HAP-1 (cell line): ENCODE measurements at regions not wholly inside any gene's neighbourhood (a gene's known extent, or its start where the extent isn't known, plus 50 kb on each side); places are given as distances from the start of the nearest gene placed in this dataset.
"Not testable (repeated sequence)": the region's sequence is repeated elsewhere in the genome, so short reads cannot be mapped to it uniquely, and the experiment has no call there.

ENCODE experiments used
- DNase-seq, 2 experiments: peaks; one replicate each; pipeline ENCODE4 v3.0.0-alpha.2; 2016 to 2020; ENCODE audit warnings: low spot score in 2 of 2
- H3K27me3 ChIP-seq: fragments of 250-450 bp; sonication (Bioruptor Pico); 2 replicates; pipeline ENCODE4 v1.5.1; 2020; ENCODE audit warnings: low read depth, mild to moderate bottlenecking, moderate library complexity
- H3K36me3 ChIP-seq: fragments of 250-450 bp; sonication (Bioruptor Pico); replicated peaks from 2 replicates; pipeline ENCODE4 v1.5.1; 2020; ENCODE audit warnings: mild to moderate bottlenecking
- H3K4me1 ChIP-seq: fragments of 250-450 bp; sonication (Bioruptor Pico); 2 replicates; pipeline ENCODE4 v1.5.1; 2020; ENCODE audit warnings: mild to moderate bottlenecking
- H3K4me3 ChIP-seq: fragments of 250-450 bp; sonication (Bioruptor Pico); 2 replicates; pipeline ENCODE4 v1.5.1; 2020; ENCODE audit warnings: mild to moderate bottlenecking, moderate library complexity
- H3K9me3 ChIP-seq: fragments of 250-450 bp; sonication (Bioruptor Pico); 2 replicates; pipeline ENCODE4 v1.5.1; 2020; ENCODE audit warnings: mild to moderate bottlenecking, moderate library complexity
- in situ Hi-C: fragments of 300-500 bp; cut with MboI; formaldehyde crosslinking; loops from 3 replicates; pipeline ENCODE4 v1.14.3; 2020; ENCODE audit warnings: low sequenced_read_pairs, inconsistent platforms, mixed read lengths

DNA sequence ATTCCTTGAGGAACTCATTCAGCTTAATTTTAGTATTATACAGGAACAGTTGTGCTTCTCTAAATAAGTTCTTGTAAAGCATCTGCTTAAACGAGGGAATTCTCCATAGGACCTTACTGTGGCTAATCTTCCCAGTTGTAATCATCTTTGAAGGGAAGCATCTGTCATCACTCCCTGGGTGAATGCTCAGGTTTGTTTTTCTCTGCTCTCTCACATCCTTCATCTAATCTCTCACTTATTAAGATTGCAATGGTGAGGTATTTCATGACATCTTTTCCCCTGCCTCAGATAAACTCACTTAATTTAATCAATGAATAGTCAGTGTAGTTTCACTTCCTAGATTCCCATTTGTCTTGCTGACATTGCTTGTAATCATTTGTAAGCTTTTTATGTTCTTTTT, 121.8 kb upstream of the ADAMTS3 start:
- in situ Hi-C loops, result no loop called here
- Histone ChIP-seq H3K36me3 (no peaks in the 10 kb centered on the region), H3K4me1 (no peaks in the 10 kb centered on the region), H3K9me3 (no peaks in the 10 kb centered on the region), H3K4me3 (no peak overlapping the region), H3K27me3 (no peaks in the 10 kb centered on the region)
- DNase-seq, result no peak

DNA sequence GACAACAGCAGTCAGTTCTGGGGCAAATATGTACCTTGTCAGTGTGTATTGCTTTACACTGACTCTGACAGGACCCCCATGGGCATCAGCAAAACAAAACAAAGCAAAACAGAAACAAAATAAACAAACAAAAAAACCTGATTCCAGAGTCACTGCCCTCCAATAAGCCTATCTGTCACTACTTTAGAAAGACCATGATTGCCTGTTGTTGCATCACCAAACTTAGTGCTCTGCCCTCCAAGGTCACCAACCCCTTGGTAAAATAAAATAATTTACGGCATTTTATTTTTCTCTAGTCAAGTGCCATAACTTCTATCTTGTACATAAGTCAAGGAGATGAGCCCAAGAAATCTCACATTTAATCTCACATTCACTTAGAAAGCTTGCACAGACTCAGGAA, 120.9 kb upstream of the ADAMTS3 start:
- H3K9me3 ChIP-seq, result no peaks in the 10 kb centered on the region
- in situ Hi-C loops, result no loop called here
- DNase-seq, result no peak
- no peaks in the 10 kb centered on the region for H3K36me3 ChIP-seq
- no peaks in the 10 kb centered on the region for H3K27me3 ChIP-seq
- H3K4me3 ChIP-seq, result no peak overlapping the region
- no peaks in the 10 kb centered on the region for H3K4me1 ChIP-seq

DNA sequence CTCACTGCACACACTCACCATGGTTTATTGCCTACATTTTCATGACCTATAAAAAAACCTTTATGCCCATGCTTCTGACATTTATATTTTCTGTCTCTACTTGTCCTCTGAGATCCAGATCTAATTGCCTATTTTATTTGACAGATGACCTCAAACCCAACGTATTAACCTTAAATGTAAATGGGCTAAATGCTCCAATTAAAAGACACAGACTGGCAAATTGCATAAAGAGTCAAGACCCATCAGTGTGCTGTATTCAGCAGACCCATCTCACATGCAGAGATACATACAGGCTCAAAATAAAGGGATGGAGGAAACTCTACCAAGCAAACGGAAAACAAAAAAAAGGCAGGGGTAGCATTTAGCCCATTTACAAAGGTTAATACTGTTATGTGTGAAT, 117.4 kb upstream of the ADAMTS3 start:
- H3K4me1 ChIP-seq, H3K4me3 ChIP-seq, H3K9me3 ChIP-seq, DNase-seq, in situ Hi-C loops, H3K27me3 ChIP-seq, H3K36me3 ChIP-seq: not testable (repeated sequence)

DNA sequence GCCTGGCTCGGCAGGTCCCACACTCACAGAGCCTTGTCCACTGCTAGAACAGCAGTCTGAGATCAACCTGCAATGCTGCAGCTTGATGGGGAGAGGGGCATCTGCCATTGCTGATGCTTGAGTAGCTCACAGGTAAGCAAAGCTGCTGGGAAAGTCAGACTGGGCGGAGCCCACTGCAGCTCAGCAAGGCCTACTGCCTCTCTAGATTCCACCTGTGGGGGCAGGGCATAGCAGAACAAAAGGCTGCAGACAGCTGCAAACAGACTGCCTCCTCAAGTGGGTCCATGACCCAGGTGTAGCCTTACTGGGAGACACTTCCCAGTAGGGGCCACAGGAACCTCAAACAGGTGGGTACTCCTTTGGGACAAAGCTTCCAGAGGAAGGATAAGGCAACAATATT, 110.6 kb upstream of the ADAMTS3 start:
- no peaks in the 10 kb centered on the region for H3K27me3 ChIP-seq
- in situ Hi-C loops, result no loop called here
- H3K9me3 ChIP-seq, result no peaks in the 10 kb centered on the region
- no peak overlapping the region for H3K4me3 ChIP-seq
- no peaks in the 10 kb centered on the region for H3K36me3 ChIP-seq
- no peak for DNase-seq
- no peaks in the 10 kb centered on the region for H3K4me1 ChIP-seq

- no peak for DNase-seq
- Histone ChIP-seq H3K27me3 (no peaks in the 10 kb centered on the region; the same call in 1 of the 2 replicates), H3K4me3 (no peak overlapping the region), H3K36me3 (no peaks in the 10 kb centered on the region), H3K4me1 (no peaks in the 10 kb centered on the region), H3K9me3 (no peaks in the 10 kb centered on the region)
- in situ Hi-C loops, result no loop called here
Observed at GRCh38 chr4:72677886-72678285, 108.9 kb upstream of the ADAMTS3 start.

- H3K9me3 ChIP-seq, result no peaks in the 10 kb centered on the region
- H3K4me3 ChIP-seq, result no peak overlapping the region
- no peaks in the 10 kb centered on the region for H3K4me1 ChIP-seq
Observed at GRCh38 chr4:72677265-72677664, 108.2 kb upstream of the ADAMTS3 start.

DNA sequence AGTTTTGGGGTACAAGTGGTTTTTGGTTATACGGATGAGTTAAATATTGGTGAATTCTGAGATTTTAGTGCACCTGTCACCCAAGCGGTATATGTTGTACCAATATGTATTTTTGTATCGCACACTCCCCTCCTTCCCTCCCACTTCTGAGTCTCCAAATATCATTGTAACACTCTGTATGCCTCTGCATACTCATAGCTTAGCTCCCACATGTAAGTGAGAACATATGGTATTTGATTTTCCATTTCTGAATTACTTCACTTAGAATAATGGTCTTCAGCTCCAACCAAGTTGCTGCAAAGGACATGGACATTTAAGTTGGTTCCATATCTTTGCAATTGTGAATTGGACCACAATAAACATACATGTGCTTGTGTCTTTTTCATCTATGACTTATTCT, 103.0 kb upstream of the ADAMTS3 start:
- Histone ChIP-seq H3K36me3 (no peaks in the 10 kb centered on the region), H3K27me3 (no peaks in the 10 kb centered on the region; the same call in 1 of the 2 replicates), H3K9me3 (no peaks in the 10 kb centered on the region), H3K4me1 (no peaks in the 10 kb centered on the region), H3K4me3 (no peak overlapping the region)
- DNase-seq, result no peak
- in situ Hi-C loops, result no loop called here

More at GRCh38 chr4:72677265-72677664, 108.2 kb upstream of the ADAMTS3 start:
- H3K36me3 ChIP-seq, result no peaks in the 10 kb centered on the region
- DNase-seq, result no peak
- no peaks in the 10 kb centered on the region; the same call in 1 of the 2 replicates for H3K27me3 ChIP-seq
- in situ Hi-C loops, result no loop called here

DNA sequence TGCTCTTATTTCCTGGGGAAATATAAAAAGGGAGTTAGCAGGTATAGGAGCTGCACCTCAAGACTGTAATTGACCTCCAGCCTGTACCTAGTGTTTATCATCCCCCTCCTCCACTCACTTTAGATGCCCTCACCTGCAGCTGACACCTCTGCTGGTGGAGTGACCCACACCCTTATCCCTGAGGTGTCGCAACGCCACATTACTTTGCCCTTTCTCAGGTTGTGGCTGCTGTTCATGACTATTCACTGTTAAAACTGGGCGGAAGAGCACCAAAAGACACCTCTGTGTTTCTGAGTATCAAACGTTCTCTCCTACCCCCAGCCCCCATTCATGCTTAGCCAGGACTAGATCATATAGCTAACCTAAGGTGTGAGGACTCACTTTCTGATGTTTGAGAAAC, 101.5 kb upstream of the ADAMTS3 start:
- no peaks in the 10 kb centered on the region for H3K4me1 ChIP-seq
- in situ Hi-C loops, result no loop called here
- H3K27me3 ChIP-seq, result no peaks in the 10 kb centered on the region; the same call in 1 of the 2 replicates
- H3K36me3 ChIP-seq, result no peaks in the 10 kb centered on the region
- no peak overlapping the region for H3K4me3 ChIP-seq
- DNase-seq, result no peak
- no peaks in the 10 kb centered on the region for H3K9me3 ChIP-seq

- Histone ChIP-seq H3K27me3 (no peaks in the 10 kb centered on the region), H3K4me3 (no peak overlapping the region), H3K4me1 (peaks cover 7% of the 10 kb centered on the region), H3K9me3 (no peaks in the 10 kb centered on the region), H3K36me3 (no peaks in the 10 kb centered on the region)
- DNase-seq, result no peak
- in situ Hi-C loops, result no loop called here
Observed at GRCh38 chr4:72666910-72667309, 97.9 kb upstream of the ADAMTS3 start.

- no peak for DNase-seq
- Histone ChIP-seq H3K4me3 (no peak overlapping the region), H3K9me3 (no peaks in the 10 kb centered on the region), H3K27me3 (no peaks in the 10 kb centered on the region), H3K36me3 (no peaks in the 10 kb centered on the region), H3K4me1 (peaks cover 7% of the 10 kb centered on the region)
- in situ Hi-C loops, result no loop called here
Observed at GRCh38 chr4:72665171-72665968, 96.3 kb upstream of the ADAMTS3 start.

DNA sequence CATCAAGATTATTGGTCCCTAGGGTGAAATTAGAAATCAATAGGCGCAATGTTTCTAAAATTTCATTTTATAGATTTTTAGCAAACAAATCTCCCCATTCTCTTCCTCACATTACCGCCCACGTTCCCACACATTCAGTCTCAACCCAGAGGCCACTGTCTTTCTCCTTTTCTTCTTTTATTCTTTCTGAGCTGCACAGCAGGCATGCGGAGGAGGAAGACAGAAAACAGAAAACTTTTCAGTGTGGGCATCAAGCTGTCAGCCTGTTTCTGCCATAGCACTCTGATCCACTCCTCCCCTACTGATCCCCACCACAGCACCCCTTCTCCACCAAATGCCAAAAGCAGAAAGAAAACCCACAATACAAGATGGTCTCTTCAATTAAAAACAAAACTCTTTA, 94.8 kb upstream of the ADAMTS3 start:
- no peak overlapping the region for H3K4me3 ChIP-seq
- in situ Hi-C loops, result no loop called here
- DNase-seq, result no peak
- H3K36me3 ChIP-seq, result no peaks in the 10 kb centered on the region
- H3K4me1 ChIP-seq, result peaks cover 7% of the 10 kb centered on the region
- H3K9me3 ChIP-seq, result no peaks in the 10 kb centered on the region
- no peaks in the 10 kb centered on the region for H3K27me3 ChIP-seq

DNA sequence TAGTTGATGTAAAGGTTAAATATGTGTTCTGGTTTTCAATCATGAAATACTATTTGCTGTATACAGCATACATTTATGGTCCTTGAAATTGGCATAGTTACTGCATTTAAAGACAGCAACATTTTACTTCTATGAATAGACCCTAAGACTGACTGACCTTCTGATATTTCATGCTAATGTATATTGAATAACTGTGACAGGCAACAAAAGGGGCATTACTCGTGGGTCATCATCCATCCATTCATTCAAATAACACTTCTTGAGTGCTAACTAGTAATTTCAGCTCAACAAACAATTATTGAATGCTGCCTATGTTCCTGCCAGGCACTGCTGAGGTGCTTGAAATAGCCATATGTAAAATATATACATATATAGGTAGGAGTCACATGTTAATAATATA, 92.8 kb upstream of the ADAMTS3 start:
- in situ Hi-C loops, result no loop called here
- DNase-seq, result no peak
- Histone ChIP-seq H3K9me3 (no peaks in the 10 kb centered on the region), H3K27me3 (no peaks in the 10 kb centered on the region), H3K4me3 (no peak overlapping the region), H3K4me1 (peaks cover 7% of the 10 kb centered on the region), H3K36me3 (no peaks in the 10 kb centered on the region)

GRCh38 chr4:72641611-72642010, 72.6 kb upstream of the ADAMTS3 start:
- no peaks in the 10 kb centered on the region for H3K36me3 ChIP-seq
- no peaks in the 10 kb centered on the region for H3K4me1 ChIP-seq
- no peaks in the 10 kb centered on the region for H3K9me3 ChIP-seq
- in situ Hi-C loops, result no loop called here
- H3K4me3 ChIP-seq, result no peak overlapping the region
- DNase-seq, result no peak
- no peaks in the 10 kb centered on the region for H3K27me3 ChIP-seq

- H3K4me3 ChIP-seq, H3K27me3 ChIP-seq, H3K4me1 ChIP-seq, in situ Hi-C loops, DNase-seq, H3K36me3 ChIP-seq, H3K9me3 ChIP-seq: not testable (repeated sequence)
Observed at GRCh38 chr4:72636866-72637265, 67.8 kb upstream of the ADAMTS3 start.

DNA sequence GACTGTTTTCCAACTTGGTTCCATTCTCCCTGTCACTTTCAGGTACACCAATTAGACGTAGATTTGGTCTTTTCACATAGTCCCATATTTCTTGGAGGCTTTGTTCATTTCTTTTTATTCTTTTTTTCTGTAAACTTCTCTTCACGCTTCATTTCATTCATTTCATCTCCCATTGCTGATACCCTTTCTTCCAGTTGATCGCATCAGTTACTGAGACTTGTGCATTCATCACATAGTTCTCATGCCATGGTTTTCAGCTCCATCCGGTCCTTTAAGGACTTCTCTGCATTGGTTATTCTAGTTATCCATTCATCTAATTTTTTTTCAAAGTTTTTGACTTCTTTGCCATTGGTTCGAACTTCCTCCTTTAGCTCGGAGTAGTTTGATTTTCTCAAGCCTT, 66.9 kb upstream of the ADAMTS3 start:
- in situ Hi-C loops, H3K4me3 ChIP-seq, H3K36me3 ChIP-seq, H3K9me3 ChIP-seq, H3K27me3 ChIP-seq, H3K4me1 ChIP-seq, DNase-seq: not testable (repeated sequence)
